ENCODE measurements at regions not wholly inside any gene's neighbourhood (a gene's known extent, or its start where the extent isn't known, plus 50 kb on each side); places are given as distances from the start of the nearest gene placed in this dataset.

DNA sequence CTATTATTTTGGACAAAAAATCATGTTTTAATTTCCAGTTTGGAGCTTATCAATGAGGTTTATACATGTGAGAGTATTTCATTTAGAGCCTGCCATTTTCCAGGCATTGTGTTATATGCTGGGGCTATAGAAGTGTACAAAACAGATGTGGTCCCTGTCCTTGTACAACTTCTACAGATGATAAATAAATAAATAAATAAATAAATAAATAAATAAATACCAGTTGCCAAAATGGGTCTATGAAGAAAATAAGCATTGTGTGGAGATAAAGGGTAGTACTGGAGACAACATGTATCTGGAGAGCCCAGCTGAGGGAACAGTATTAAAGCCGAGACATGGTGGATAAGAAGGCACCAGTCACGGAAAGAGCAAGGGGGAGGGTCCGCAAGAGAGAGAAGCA is 210.0 kb downstream of the SS18 start:
- Histone ChIP-seq H3K27ac (ENCODE audit: low read length) (no peak overlapping the region), H2AFZ (ENCODE audit: low read depth, low read length) (no peak overlapping the region), H3K4me1 (ENCODE audit: low read length) (no peaks in the 10 kb centered on the region), H3K4me3 (ENCODE audit: low read length) (no peak overlapping the region), H3K9me3 (ENCODE audit: insufficient read depth, low read length) (no peaks in the 10 kb centered on the region), H3K4me2 (ENCODE audit: low read length) (no peak overlapping the region), H4K20me1 (ENCODE audit: insufficient read depth, low read length) (no peaks in the 10 kb centered on the region), H3K79me2 (ENCODE audit: low read length) (no peaks in the 10 kb centered on the region), H3K9ac (ENCODE audit: low read length) (no peak overlapping the region), H3K36me3 (replicated peaks; ENCODE audit: low read depth, low read length) (no peaks in the 10 kb centered on the region), H3K27me3 (ENCODE audit: low read depth, low read length) (0 out of 2 replicates have a peak, but pooled peaks cover 7% of the 10 kb centered on the region)
- no peak for TF ChIP-seq EZH2phosphoT487 (IDR thresholded peaks at IDR 0.05; ENCODE audit: low read depth)
- TF ChIP-seq, protein P1, sequence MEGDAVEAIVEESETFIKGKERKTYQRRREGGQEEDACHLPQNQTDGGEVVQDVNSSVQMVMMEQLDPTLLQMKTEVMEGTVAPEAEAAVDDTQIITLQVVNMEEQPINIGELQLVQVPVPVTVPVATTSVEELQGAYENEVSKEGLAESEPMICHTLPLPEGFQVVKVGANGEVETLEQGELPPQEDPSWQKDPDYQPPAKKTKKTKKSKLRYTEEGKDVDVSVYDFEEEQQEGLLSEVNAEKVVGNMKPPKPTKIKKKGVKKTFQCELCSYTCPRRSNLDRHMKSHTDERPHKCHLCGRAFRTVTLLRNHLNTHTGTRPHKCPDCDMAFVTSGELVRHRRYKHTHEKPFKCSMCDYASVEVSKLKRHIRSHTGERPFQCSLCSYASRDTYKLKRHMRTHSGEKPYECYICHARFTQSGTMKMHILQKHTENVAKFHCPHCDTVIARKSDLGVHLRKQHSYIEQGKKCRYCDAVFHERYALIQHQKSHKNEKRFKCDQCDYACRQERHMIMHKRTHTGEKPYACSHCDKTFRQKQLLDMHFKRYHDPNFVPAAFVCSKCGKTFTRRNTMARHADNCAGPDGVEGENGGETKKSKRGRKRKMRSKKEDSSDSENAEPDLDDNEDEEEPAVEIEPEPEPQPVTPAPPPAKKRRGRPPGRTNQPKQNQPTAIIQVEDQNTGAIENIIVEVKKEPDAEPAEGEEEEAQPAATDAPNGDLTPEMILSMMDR (IDR thresholded peaks at IDR 0.05; ENCODE audit: low read depth, low read length), result no peak

DNA sequence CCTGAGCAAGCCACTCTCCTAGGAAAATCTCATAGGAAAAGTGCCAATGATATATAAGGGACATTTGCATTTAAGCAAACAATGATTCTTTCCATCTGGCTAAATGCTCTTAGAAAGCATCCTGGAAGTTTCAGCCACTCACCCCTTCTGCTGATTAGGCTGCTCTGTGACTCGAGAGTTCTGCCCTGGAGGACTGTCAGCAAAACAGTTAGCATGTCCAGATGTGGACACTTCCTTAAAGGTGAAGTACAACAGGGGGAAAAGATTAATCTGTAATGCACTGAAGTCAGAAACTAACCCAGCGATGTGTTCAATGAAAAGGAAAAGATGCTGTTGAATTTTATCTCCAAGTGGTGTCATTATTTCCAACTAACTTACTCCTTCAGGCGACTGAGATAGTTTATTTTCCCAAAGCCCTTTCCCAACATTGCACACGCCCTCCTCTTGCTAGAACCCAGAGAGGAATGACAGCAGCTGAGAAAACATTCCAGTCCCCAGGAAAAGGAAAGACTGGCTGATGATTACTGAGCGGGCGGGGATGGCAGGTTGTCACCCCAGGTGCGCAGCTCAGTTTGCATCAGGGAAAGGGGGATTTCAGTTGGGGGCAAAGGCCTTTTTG is 214.0 kb downstream of the SS18 start:
- TF ChIP-seq EZH2phosphoT487 (IDR thresholded peaks at IDR 0.05; ENCODE audit: low read depth), result no peak
- TF ChIP-seq, protein P1 (IDR thresholded peaks at IDR 0.05; ENCODE audit: low read depth, low read length), result no peak
- Histone ChIP-seq H3K4me3 (ENCODE audit: low read length) (no peak overlapping the region), H3K36me3 (replicated peaks; ENCODE audit: low read depth, low read length) (no peaks in the 10 kb centered on the region), H3K27ac (ENCODE audit: low read length) (no peak overlapping the region), H3K9ac (ENCODE audit: low read length) (no peak overlapping the region), H3K4me2 (ENCODE audit: low read length) (no peak overlapping the region), H3K79me2 (ENCODE audit: low read length) (no peaks in the 10 kb centered on the region), H4K20me1 (ENCODE audit: insufficient read depth, low read length) (no peaks in the 10 kb centered on the region), H3K4me1 (ENCODE audit: low read length) (no peaks in the 10 kb centered on the region), H2AFZ (ENCODE audit: low read depth, low read length) (no peak overlapping the region), H3K9me3 (ENCODE audit: insufficient read depth, low read length) (no peaks in the 10 kb centered on the region), H3K27me3 (ENCODE audit: low read depth, low read length) (0 out of 2 replicates have a peak, but pooled peaks cover 7% of the 10 kb centered on the region)

DNA sequence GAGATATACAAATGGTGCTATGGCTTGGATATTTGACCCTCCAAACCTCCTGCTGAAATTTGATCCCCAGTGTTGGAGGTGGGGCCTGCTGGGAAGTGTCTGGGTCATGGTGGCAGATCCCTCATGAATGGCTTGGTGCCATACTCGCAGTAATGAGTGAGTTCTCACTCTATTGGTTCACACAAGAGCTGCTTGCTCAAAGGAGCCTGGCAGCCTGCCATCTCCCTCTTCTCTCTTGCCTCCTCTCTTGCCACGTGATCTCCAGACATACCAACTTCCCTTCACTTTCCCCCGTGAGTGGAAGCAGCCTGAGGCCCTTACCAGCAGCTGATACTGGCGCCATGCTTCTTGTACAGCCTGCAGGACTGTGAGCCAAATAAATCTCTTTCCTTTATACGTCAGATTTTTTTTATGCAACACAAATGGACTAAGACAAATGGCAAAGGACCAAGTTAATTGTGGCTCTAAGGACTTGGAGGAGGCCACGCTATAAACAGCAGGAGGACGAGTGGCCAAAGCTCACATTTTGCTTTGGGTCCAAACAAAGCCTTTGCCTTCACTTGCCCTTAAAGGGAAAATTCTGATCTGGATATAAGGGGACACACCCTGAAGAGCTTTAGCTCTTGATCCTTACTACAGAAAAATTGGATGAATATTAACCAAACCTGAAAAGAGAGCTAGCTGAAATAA is 214.7 kb downstream of the SS18 start:
- Histone ChIP-seq H3K9me3 (ENCODE audit: insufficient read depth, low read length) (no peaks in the 10 kb centered on the region), H3K9ac (ENCODE audit: low read length) (no peak overlapping the region), H3K4me3 (ENCODE audit: low read length) (no peak overlapping the region), H3K4me1 (ENCODE audit: low read length) (no peaks in the 10 kb centered on the region), H3K36me3 (replicated peaks; ENCODE audit: low read depth, low read length) (no peaks in the 10 kb centered on the region), H3K4me2 (ENCODE audit: low read length) (no peak overlapping the region), H3K27me3 (ENCODE audit: low read depth, low read length) (0 out of 2 replicates have a peak, but pooled peaks cover 7% of the 10 kb centered on the region), H3K79me2 (ENCODE audit: low read length) (no peaks in the 10 kb centered on the region), H3K27ac (ENCODE audit: low read length) (no peak overlapping the region), H4K20me1 (ENCODE audit: insufficient read depth, low read length) (no peaks in the 10 kb centered on the region), H2AFZ (ENCODE audit: low read depth, low read length) (no peak overlapping the region)
- no peak for TF ChIP-seq EZH2phosphoT487 (IDR thresholded peaks at IDR 0.05; ENCODE audit: low read depth)
- TF ChIP-seq, protein P1 (IDR thresholded peaks at IDR 0.05; ENCODE audit: low read depth, low read length), result no peak

DNA sequence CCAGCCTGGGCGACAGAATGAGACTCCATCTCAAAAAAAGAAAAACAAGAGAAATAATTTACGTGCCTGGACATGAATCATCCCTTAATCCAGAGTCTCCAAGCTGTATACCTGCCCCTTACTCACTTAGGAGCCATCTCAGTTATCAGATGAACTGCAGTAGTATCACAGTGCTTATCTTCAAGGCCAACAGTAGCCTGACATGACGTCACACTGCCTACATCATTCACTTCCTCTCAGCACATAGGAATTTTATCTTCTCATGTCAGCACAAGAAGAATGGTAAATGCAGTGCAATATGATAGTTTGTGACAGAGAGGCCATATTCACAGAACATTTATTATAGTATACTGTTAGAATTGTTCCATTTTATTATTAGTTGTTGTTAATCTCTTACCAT is 216.6 kb downstream of the SS18 start:
- Histone ChIP-seq H3K27me3 (ENCODE audit: low read depth, low read length) (0 out of 2 replicates have a peak, but pooled peaks cover 7% of the 10 kb centered on the region), H3K4me2 (ENCODE audit: low read length) (no peak overlapping the region), H3K36me3 (replicated peaks; ENCODE audit: low read depth, low read length) (no peaks in the 10 kb centered on the region), H3K9ac (ENCODE audit: low read length) (no peak overlapping the region), H3K4me1 (ENCODE audit: low read length) (no peaks in the 10 kb centered on the region), H3K27ac (ENCODE audit: low read length) (no peak overlapping the region), H3K4me3 (ENCODE audit: low read length) (no peak overlapping the region), H3K9me3 (ENCODE audit: insufficient read depth, low read length) (no peaks in the 10 kb centered on the region), H3K79me2 (ENCODE audit: low read length) (no peaks in the 10 kb centered on the region), H2AFZ (ENCODE audit: low read depth, low read length) (no peak overlapping the region), H4K20me1 (ENCODE audit: insufficient read depth, low read length) (no peaks in the 10 kb centered on the region)
- TF ChIP-seq, protein P1 (IDR thresholded peaks at IDR 0.05; ENCODE audit: low read depth, low read length), result no peak
- no peak for TF ChIP-seq EZH2phosphoT487 (IDR thresholded peaks at IDR 0.05; ENCODE audit: low read depth)

Data from OCI-LY3 (cell line).